ENCODE measurements at regions not wholly inside any gene's neighbourhood (a gene's known extent, or its start where the extent isn't known, plus 50 kb on each side); places are given as distances from the start of the nearest gene placed in this dataset.
"Not testable (repeated sequence)": the region's sequence is repeated elsewhere in the genome, so short reads cannot be mapped to it uniquely, and the experiment has no call there.

GRCh38 chr21:24671901-24672300 is 935.4 kb downstream of the MRPL39 start:
- no peak for DNase-seq

GRCh38 chr21:24658926-24659325 is 948.4 kb downstream of the MRPL39 start:
- DNase-seq, result no peak

GRCh38 chr21:24658026-24658425 is 949.3 kb downstream of the MRPL39 start:
- no peak for DNase-seq

- DNase-seq, result no peak
These were observed 957.6 kb downstream of the MRPL39 start for GRCh38 chr21:24649691-24650090.

GRCh38 chr21:24636696-24637095 is 970.6 kb downstream of the MRPL39 start:
- no peak for DNase-seq

GRCh38 chr21:24634749-24635148 is 972.5 kb downstream of the MRPL39 start:
- no peak for DNase-seq

GRCh38 chr21:24628536-24628935 is 978.7 kb downstream of the MRPL39 start:
- DNase-seq, result no peak

- no peak for DNase-seq
These were observed 979.2 kb downstream of the MRPL39 start for GRCh38 chr21:24628046-24628445.

- no peak for DNase-seq
These were observed 989.5 kb downstream of the MRPL39 start for GRCh38 chr21:24617819-24618218.

DNA sequence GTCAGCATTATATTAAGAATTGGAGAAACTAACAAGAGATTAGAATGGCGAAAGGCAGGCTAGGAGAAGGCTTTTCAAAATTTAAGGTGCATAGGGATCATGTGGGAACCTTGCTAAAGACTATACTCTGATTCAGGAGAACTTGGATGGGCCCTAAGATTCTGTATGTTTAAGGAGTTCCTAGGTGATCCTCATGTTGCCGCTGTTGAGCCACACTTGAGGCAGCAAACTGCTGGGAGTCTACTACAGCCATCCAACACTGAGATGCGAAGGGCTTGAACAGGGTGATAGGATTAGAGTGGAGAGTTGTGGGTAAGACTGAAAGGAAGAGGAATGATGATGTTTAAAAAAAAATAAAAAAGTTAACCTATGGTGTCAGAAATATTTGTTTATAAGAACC is 1013.2 kb downstream of the MRPL39 start:
- DNase-seq, result no peak

DNA sequence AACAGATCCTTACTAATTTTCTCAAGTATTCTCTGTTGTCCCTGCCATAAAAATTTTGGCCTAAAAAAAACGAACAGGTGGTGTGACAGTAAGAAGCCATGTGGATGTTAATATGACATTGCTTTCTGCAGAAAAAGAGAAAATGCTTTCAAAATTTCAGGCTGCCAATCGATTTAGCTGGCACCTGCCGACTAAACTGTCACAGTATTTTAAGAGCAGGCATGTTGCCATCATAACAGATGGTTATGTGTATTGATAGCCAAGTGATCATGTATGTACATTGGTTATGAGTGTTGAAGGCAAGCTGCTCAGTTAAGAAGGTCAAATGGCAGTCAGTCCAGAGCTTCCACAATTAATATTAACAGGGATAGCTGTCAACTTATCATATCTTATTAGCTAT is 1017.0 kb downstream of the MRPL39 start:
- no peak for DNase-seq

DNA sequence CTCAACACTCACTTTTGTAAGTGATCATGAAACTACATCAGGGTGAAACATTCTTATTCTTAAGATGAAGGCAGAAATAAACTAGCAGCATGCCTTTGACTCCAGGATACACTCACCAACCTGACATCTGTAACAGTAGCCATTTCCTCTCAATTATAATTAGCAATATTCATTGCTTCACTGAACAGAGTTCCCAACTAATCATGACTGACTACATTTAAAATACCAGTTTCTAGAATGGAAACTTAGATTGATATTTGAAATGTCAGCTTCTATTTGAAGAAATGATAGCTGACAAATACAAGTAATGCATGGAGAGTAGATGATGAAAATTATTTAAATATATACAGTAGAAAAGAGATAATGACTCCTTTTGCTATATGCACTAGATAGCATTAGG is 1023.8 kb downstream of the MRPL39 start:
- DNase-seq, result no peak

DNA sequence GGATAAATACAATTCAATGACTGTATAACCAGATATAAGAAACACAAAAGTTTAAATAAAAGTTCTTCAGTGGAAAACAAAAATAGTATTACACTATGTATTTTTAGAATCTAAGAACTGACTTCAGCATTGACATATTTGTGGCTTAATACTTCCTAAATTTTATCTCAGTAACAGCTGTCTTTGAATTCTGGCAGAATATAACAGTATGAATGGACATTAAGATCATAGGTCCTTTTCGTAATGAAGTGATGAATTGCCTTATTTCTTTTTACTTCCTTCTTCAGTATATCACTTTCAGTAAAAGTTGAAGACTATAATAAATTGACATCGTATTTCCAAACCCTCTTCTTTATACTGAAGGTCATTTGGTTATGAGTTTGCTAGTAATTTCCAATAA is 1030.0 kb downstream of the MRPL39 start:
- DNase-seq, result no peak

DNA sequence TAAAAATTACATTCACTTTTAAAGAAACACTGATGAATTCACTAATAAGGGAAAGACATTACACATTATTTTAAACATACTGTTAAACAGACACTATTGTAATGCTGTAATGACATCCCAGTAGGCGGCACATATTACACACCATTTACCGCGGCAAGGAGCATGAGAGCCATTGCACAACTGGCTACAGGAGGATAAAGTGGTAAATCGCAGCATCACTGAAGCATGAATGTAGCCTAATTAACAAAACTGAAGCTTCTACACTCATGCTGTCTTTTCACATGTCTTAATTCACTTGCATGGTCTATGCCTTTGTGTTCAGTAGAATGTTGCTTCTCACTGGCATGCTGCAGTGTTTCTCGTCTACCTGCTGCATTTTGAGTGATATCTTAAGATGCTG is 1046.0 kb downstream of the MRPL39 start:
- no peak for DNase-seq

- DNase-seq, result no peak
These were observed 1054.8 kb downstream of the MRPL39 start for GRCh38 chr21:24552491-24552890.

DNA sequence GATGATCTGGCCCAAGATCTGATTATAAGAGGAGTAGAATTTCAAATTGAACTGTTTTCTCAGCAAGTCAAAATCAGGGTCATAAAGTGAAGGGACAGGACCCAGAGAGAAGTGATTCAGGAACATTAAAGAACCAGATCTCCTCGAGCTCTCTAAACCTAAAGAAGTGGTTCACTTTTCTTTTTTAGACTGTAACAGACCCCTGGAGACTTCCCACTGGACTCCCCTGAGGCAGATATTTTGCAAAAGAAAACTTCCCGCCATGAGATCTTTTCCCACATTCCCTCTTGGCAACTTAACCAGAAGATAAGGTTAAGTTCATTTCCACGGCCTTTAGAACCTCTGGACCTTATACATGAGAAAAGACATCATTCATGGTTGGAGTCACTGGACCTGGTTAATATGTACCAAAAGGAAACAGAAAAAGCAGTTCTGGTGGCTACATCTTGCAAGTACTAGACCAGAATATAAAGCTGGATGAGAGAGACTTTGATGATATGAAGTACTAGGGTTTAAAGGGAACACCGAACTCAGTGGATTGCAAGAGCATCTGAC is 1061.4 kb downstream of the MRPL39 start:
- no peak for DNase-seq

GRCh38 chr21:24514081-24514733 is 1093.1 kb downstream of the MRPL39 start:
- DNase-seq, result no peak

DNA sequence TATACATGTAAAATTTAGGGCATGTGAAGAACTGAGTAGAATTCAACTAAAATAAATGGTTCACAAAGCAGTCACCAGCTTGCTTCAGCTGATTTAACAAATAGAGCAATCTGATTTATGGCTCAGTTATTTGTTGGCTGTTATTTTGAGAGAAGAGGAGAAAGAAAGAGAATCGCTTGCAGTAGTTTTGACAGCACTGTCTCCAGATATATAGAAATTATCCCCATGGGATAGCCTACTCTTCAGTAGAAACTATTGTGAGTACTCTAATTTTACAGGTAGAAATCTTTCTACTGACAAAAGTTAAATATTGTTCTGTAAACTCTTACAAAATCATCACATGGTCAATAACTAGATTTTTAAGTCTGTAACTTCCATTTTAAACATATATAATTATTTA is 1098.2 kb downstream of the MRPL39 start:
- DNase-seq, result no peak

DNA sequence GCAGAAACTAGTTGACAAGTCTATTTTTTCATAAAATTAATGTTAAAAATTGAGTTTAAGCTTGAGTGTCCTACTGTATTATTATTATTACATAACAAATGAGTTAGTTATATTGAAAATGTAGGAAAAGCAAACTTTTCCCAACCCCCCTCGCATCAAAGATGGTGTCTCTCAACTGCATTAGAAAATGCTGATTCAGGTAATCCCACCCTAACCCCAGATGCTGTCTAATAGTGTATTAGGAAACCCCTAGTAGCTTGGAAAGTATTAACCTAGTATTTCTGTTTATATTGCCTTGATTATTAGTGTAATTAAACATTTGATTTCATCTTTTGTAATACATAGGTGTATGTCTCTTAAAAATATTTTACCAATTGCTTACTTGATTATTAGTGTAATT is 1120.3 kb downstream of the MRPL39 start:
- no peak for DNase-seq

DNA sequence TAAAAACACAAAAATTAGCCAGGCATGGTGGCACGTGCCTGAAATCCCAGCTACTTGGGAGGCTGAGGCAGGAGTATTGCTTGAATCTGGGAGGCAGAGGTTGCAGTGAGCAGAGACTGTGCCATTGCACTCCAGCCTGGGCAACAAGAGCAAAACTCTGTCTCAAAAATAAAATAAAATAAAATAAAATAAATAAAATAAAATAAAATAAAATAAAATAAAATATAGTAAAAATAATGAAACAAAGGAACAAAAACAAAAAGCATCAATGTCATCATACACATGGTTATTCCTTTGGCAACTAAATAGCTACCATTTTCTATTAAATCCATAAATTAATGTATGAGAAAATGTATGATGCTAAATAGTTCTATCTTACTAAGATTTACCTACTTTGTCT is 1123.9 kb downstream of the MRPL39 start:
- not testable (repeated sequence) for DNase-seq

- DNase-seq, result no peak
These were observed 1136.4 kb downstream of the MRPL39 start for GRCh38 chr21:24470852-24471251.

DNA sequence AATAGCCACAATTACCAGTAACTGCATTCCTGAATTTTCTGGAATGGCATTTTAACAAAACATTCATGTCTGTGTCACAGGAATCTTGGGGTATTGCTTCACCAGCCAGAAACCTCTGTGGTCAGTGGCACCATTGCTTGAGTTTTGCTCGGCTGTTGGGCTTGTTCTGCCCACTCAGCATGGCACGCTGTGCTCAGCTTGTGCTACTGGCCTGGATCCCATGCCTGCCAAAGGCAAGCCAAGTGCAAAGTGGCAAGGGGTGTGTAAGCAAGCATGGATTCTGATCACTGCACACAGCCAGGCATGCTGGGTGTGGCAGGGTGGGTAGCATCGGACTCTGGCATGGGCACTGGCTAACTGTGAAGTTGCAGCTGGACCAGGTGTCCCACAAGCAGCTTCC is 1150.9 kb downstream of the MRPL39 start:
- DNase-seq, result no peak

DNA sequence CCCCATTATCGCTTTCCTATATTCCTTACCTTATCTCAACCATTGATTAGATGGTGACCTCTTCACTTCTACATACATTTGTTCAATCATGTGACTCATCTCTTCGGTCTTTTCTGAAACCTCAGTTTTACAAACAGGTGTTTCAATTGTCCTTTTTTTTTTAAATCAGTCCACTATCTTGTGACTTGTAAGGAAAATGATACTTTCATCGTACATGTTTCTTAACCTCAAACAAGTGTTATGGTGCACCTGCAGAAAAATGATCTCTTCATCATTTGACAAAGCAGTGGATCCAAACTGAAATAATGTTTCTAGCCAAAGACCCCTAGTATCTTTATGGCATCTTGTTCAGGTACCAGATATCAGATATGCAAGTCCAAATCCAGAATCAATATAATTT is 1157.2 kb downstream of the MRPL39 start:
- DNase-seq, result no peak

GRCh38 chr21:24445517-24445916 is 1161.8 kb downstream of the MRPL39 start:
- no peak for DNase-seq

DNA sequence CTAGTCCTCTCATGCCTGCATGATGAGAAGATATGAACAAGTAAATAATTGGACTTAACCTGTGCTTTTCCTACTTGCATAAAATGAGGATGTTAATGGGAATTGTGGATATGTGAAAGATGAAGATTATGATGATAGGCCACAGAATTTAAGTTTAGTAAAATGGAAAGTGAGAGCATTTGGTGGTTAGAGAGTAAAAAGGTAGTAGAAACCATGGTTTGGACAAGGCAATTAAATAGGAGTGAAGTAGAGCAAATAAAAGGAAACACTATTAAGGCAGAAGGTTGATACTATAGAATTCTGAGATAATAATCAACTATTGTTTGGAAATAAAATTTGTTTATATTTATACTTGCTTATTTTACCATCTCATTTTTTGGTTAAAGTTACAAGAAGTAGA is 1162.5 kb downstream of the MRPL39 start:
- no peak for DNase-seq
